GM12878 (cell line): ENCODE measurements at regions not wholly inside any gene's neighbourhood (a gene's known extent, or its start where the extent isn't known, plus 50 kb on each side); places are given as distances from the start of the nearest gene placed in this dataset.
A peak's percentile ranks its signal among the peaks of the same experiment; 100 is the strongest.

Experiments used
- ATAC-seq: fragments of 200-7000 bp; cut with Tn5 transposase; 3 replicates; pipeline ENCODE4 v1.9.1; 2020; ENCODE audit warnings: mild to moderate bottlenecking, moderate library complexity
- BruUV-seq: library from RNA; stranded (reverse); fragments of 400-500 nt; replicated peaks from 2 replicates; lab custom pipeline; 2021; lab: Mats Ljungman, UMichigan
- CTCF ChIA-PET: fragments of 300-600 bp; sonication (Branson Sonifier 250); formaldehyde crosslinking; extraction: SDS; loops from one replicate; lab custom pipeline; 2021; ENCODE audit warnings: inconsistent platforms; lab: Yijun Ruan, JAX
- POLR2A ChIA-PET: fragments of 350-600 bp; formaldehyde crosslinking; extraction: SDS; loops from one replicate; lab custom pipeline; 2021; ENCODE audit warnings: inconsistent platforms; lab: Charles Lee
- RAD21 ChIA-PET: fragments of 300-600 bp; sonication (Branson Sonifier 250); formaldehyde crosslinking; loops from one replicate; lab custom pipeline; 2023; ENCODE audit warnings: antibody characterized with exemption; ENCODE audit not compliant: unreplicated experiment; lab: Charles Lee
- SMC1A ChIA-PET: fragments of 300-600 bp; sonication (Branson Sonifier 250); formaldehyde crosslinking; loops from one replicate; lab custom pipeline; 2023; ENCODE audit not compliant: unreplicated experiment, uncharacterized antibody; lab: Charles Lee
- DNase-seq: peaks from one replicate; pipeline ENCODE4 v3.0.0-alpha.2; 2011; ENCODE audit warnings: low read depth, low spot score
- FAIRE-seq: peaks from 3 replicates; lab custom pipeline; 2011; peaks lifted over from hg19 to GRCh38; lab: Jason Lieb, UNC
- H2AFZ ChIP-seq: 2 replicates; pipeline ENCODE4 v1.6.0; 2011; ENCODE audit warnings: low read depth, low read length, control low read depth; ENCODE audit not compliant: control insufficient read depth
- H3K27ac ChIP-seq: 2 replicates; pipeline ENCODE4 v1.5.1; 2011; ENCODE audit warnings: control low read depth; ENCODE audit not compliant: control insufficient read depth, insufficient read depth
- H3K27me3 ChIP-seq, 2 experiments: replicated peaks in 1 of 2; 2 replicates each; pipeline versions ENCODE4 v1.6.0 to v1.6.1; 2011; ENCODE audit warnings: low read length in 1 of 2; ENCODE audit not compliant: control insufficient read depth in 2 of 2, insufficient read depth in 2 of 2
- H3K36me3 ChIP-seq, 2 experiments: 2 replicates each; pipeline ENCODE4 v1.5.1; 2011; ENCODE audit warnings: low read length in 1 of 2; ENCODE audit not compliant: control insufficient read depth in 2 of 2, insufficient read depth in 2 of 2
- H3K4me1 ChIP-seq: 2 replicates; pipeline ENCODE4 v1.6.1; 2011; ENCODE audit warnings: mild to moderate bottlenecking, low read length, moderate library complexity, mixed read lengths; ENCODE audit not compliant: control insufficient read depth, insufficient read depth
- H3K4me2 ChIP-seq: 2 replicates; pipeline ENCODE4 v1.6.0; 2011; ENCODE audit warnings: control low read depth; ENCODE audit not compliant: control insufficient read depth, insufficient read depth
- H3K4me3 ChIP-seq: fragments of 200-600 bp; sonication (generic); 2 replicates; pipeline ENCODE4 v1.5.1; 2016
- H3K79me2 ChIP-seq: 2 replicates; pipeline ENCODE4 v1.6.0; 2011; ENCODE audit warnings: low read length; ENCODE audit not compliant: control insufficient read depth, insufficient read depth
- H3K9ac ChIP-seq: 2 replicates; pipeline ENCODE4 v1.8.0; 2011; ENCODE audit warnings: low read length, control low read depth, mixed read lengths; ENCODE audit not compliant: control insufficient read depth, insufficient read depth
- H3K9me3 ChIP-seq: replicated peaks from 3 replicates; pipeline ENCODE4 v1.5.1; 2011; ENCODE audit warnings: mild to moderate bottlenecking, low read length; ENCODE audit not compliant: control insufficient read depth, insufficient read depth
- H4K20me1 ChIP-seq: 2 replicates; pipeline ENCODE4 v1.6.0; 2011; ENCODE audit not compliant: control insufficient read depth, insufficient read depth
- BCL3 ChIP-seq: IDR thresholded peaks from 2 replicates; pipeline ENCODE4 v1.6.1; 2011; ENCODE audit warnings: borderline replicate concordance, low read depth, mild to moderate bottlenecking, moderate library complexity, low read length; ENCODE audit not compliant: insufficient read depth, poor library complexity, severe bottlenecking
- CBX3 ChIP-seq: fragments of 200-600 bp; sonication (generic); IDR thresholded peaks from 2 replicates; pipeline ENCODE4 v1.6.1; 2016; ENCODE audit warnings: low read depth, borderline replicate concordance
- CEBPB ChIP-seq, 2 experiments: fragments of 150-350 bp in 1 of 2; IDR thresholded peaks; 2 replicates each; pipeline ENCODE4 v1.6.1; 2012 to 2014; ENCODE audit warnings: low read depth in 2 of 2, low read length in 2 of 2, borderline replicate concordance in 1 of 2, inconsistent platforms in 1 of 2
- HDAC6 ChIP-seq: fragments of 200-600 bp; sonication (generic); IDR thresholded peaks from one replicate; pipeline ENCODE4 v1.8.0; 2017; ENCODE audit warnings: antibody characterized with exemption; ENCODE audit not compliant: unreplicated experiment
- JUND ChIP-seq: IDR thresholded peaks from 2 replicates; pipeline ENCODE4 v1.6.1; 2012; ENCODE audit warnings: low read depth, mild to moderate bottlenecking, low read length, improper control_type of control experiment, moderate library complexity
- PBX3 ChIP-seq: IDR thresholded peaks from 2 replicates; pipeline ENCODE4 v1.6.1; 2011; ENCODE audit warnings: mild to moderate bottlenecking, low read depth, low read length, moderate library complexity; ENCODE audit not compliant: insufficient replicate concordance
- SUPT20H ChIP-seq: IDR thresholded peaks from 2 replicates; pipeline ENCODE4 v1.6.1; 2011; ENCODE audit warnings: low read depth, mild to moderate bottlenecking, low read length, moderate library complexity, borderline replicate concordance; ENCODE audit not compliant: control insufficient read depth
- WGBS: methylation state at CpG from one replicate; pipeline ENCODE4 v1.1.6; 2016; ENCODE audit warnings: low lambda C conversion rate; ENCODE audit not compliant: insufficient replicate concordance, insufficient coverage; ENCODE audit errors: missing lambda C conversion rate; 5-methylcytosine and 5-hydroxymethylcytosine counted together
- in situ Hi-C: fragments of 300-500 bp; cut with MboI; formaldehyde crosslinking; loops from 9 replicates; pipeline ENCODE4 v1.14.3; 2018; ENCODE audit warnings: mixed read lengths
- intact Hi-C: fragments of 100-400 bp; cut with micrococcal nuclease; formaldehyde crosslinking; loops from one replicate; pipeline ENCODE4 v1.14.2; 2022; ENCODE audit not compliant: unreplicated experiment

GRCh38 chr17:27384261-27384701, 72.0 kb upstream of the KSR1 start:
- ATAC-seq (peak; percentile 20; the same call in 2 of the 3 replicates), FAIRE-seq (no peak), DNase-seq (no peak)
- WGBS = 6% methylated on average over 7 of the region's 7 CpGs
- POLR2A ChIA-PET = no interaction called here
- H3K36me3 ChIP-seq = no peaks in the 10 kb centered on the region
- H4K20me1 ChIP-seq = no peaks in the 10 kb centered on the region
- H3K4me2 ChIP-seq = no peak overlapping the region
- BruUV-seq = no TSS peak
- H3K9ac ChIP-seq = no peak overlapping the region
- no peak overlapping the region for H3K4me3 ChIP-seq
- H3K27me3 ChIP-seq = no peaks in the 10 kb centered on the region
- RAD21 ChIA-PET = interaction anchor here (2.4 kb wide), 1 partner anchor 215 kb away, joined by 8 read pairs; no protein-coding TSS in a partner anchor
- H3K9me3 ChIP-seq = no peaks in the 10 kb centered on the region
- TF ChIP-seq CEBPB (IDR thresholded peaks at IDR 0.05; ENCODE audit: borderline replicate concordance in 1 of 2, low read depth in 2 of 2, low read length in 2 of 2) (no peak), JUND (no peak), CBX3 (no peak), BCL3 (no peak), SUPT20H (no peak), HDAC6 (no peak), PBX3 (no peak)
- no peak overlapping the region for H2AFZ ChIP-seq
- no peak overlapping the region for H3K27ac ChIP-seq
- intact Hi-C loops (loop anchor here (10.0 kb wide), 1 partner anchor 161 kb away; no protein-coding TSS in a partner anchor), in situ Hi-C loops (loop anchor here (10.0 kb wide), 2 partner anchors 161 to 201 kb away; no protein-coding TSS in a partner anchor)
- peaks cover 14% of the 10 kb centered on the region for H3K4me1 ChIP-seq
- SMC1A ChIA-PET = interaction anchor here (1.1 kb wide), 1 partner anchor 216 kb away, joined by 8 read pairs; no protein-coding TSS in a partner anchor
- no peaks in the 10 kb centered on the region for H3K79me2 ChIP-seq
- CTCF ChIA-PET = interaction anchor here (0.7 to 1.8 kb wide), 6 partner anchors 9 to 215 kb away, joined by 3 to 6 read pairs (median 4); no protein-coding TSS in a partner anchor
